Testis (tissue), 2 donors: ENCODE measurements at regions not wholly inside any gene's neighbourhood (a gene's known extent, or its start where the extent isn't known, plus 50 kb on each side); places are given as distances from the start of the nearest gene placed in this dataset.

ENCODE experiments used
- DNase-seq: peaks from one replicate; pipeline ENCODE4 v3.0.0-alpha.2; 2019
- H3K27ac ChIP-seq, 2 donors: fragments of 200-600 bp; sonication (generic); one replicate each; pipeline ENCODE4 v1.5.1; 2019
- H3K27me3 ChIP-seq: fragments of 200-600 bp; sonication (generic); one replicate; pipeline ENCODE4 v1.5.1; 2019
- H3K36me3 ChIP-seq: fragments of 200-600 bp; sonication (generic); one replicate; pipeline ENCODE4 v1.5.1; 2017; ENCODE audit warnings: low read depth; ENCODE audit errors: missing control alignments
- H3K4me1 ChIP-seq: fragments of 200-600 bp; sonication (generic); one replicate; pipeline ENCODE4 v1.5.1; 2019
- H3K4me3 ChIP-seq, 2 donors: fragments of 200-600 bp; sonication (generic); one replicate each; pipeline ENCODE4 v1.5.1; 2017 to 2019
- H3K9me3 ChIP-seq: fragments of 200-600 bp; sonication (generic); one replicate; pipeline ENCODE4 v1.5.1; 2017
- CTCF ChIP-seq, 3 experiments: fragments of 450-650 bp in 2 of 3; fragments of 200-600 bp in 1 of 3; sonication (generic) in 1 of 3; IDR thresholded peaks; one replicate each; pipeline ENCODE4 v1.5.1; 2016 to 2019; ENCODE audit warnings: antibody characterized with exemption in 3 of 3, mild to moderate bottlenecking in 2 of 3, moderate library complexity in 1 of 3
- POLR2A ChIP-seq: fragments of 450-650 bp; IDR thresholded peaks from one replicate; pipeline ENCODE4 v1.6.1; 2017; ENCODE audit warnings: antibody characterized with exemption, mild to moderate bottlenecking, moderate library complexity
- WGBS, 2 donors: methylation state at CpG; one replicate each; pipeline ENCODE4 v1.1.5; 2018; 5-methylcytosine and 5-hydroxymethylcytosine counted together
- intact Hi-C: fragments of 100-400 bp; cut with DNase I; formaldehyde crosslinking; loops from one replicate; pipeline ENCODE4 v1.15.1; 2023; ENCODE audit warnings: low total_unique reads

GRCh38 chr17:54007855-54008254, 185.1 kb downstream of the KIF2B start:
- Histone ChIP-seq H3K27me3 (no peaks in the 10 kb centered on the region), H3K9me3 (no peaks in the 10 kb centered on the region), H3K36me3 (no peaks in the 10 kb centered on the region), H3K4me3 (no peak overlapping the region), H3K27ac (no peak overlapping the region), H3K4me1 (no peaks in the 10 kb centered on the region)
- TF ChIP-seq POLR2A: no peak
- TF ChIP-seq CTCF (IDR thresholded peaks at IDR 0.05): no peak
- intact Hi-C loops: no loop called here
- 86 to 89% methylated on average over 2 of the region's 2 CpGs for WGBS, 2 donors
- DNase-seq: no peak

- Histone ChIP-seq H3K4me1 (no peaks in the 10 kb centered on the region), H3K36me3 (no peaks in the 10 kb centered on the region), H3K27ac (no peak overlapping the region), H3K9me3 (no peaks in the 10 kb centered on the region), H3K27me3 (no peaks in the 10 kb centered on the region), H3K4me3 (no peak overlapping the region)
- WGBS, 2 donors: 45 to 55% methylated on average over 4 of the region's 4 CpGs
- no peak for DNase-seq
- intact Hi-C loops: no loop called here
- no peak for TF ChIP-seq POLR2A
- no peak for TF ChIP-seq CTCF (IDR thresholded peaks at IDR 0.05)
These were observed 186.8 kb downstream of the KIF2B start for GRCh38 chr17:54009502-54009901.

- whole genome bisulfite sequencing, 2 donors: 74 to 88% methylated on average over 2 of the region's 2 CpGs
- H3K4me1 ChIP-seq: no peaks in the 10 kb centered on the region
- DNase-seq: no peak
- H3K27ac ChIP-seq: no peak overlapping the region
- no peaks in the 10 kb centered on the region for H3K9me3 ChIP-seq
- no peak overlapping the region for H3K4me3 ChIP-seq
- intact Hi-C loops: no loop called here
- no peaks in the 10 kb centered on the region for H3K27me3 ChIP-seq
- H3K36me3 ChIP-seq: no peaks in the 10 kb centered on the region
- no peak for TF ChIP-seq CTCF (IDR thresholded peaks at IDR 0.05)
- TF ChIP-seq POLR2A: no peak
These were observed 190.3 kb downstream of the KIF2B start for GRCh38 chr17:54013072-54013471.

GRCh38 chr17:54015734-54016133, 193.0 kb downstream of the KIF2B start:
- Histone ChIP-seq H3K4me1 (no peaks in the 10 kb centered on the region), H3K27ac (no peak overlapping the region), H3K27me3 (no peaks in the 10 kb centered on the region), H3K36me3 (no peaks in the 10 kb centered on the region), H3K9me3 (no peaks in the 10 kb centered on the region), H3K4me3 (no peak overlapping the region)
- no peak for DNase-seq
- intact Hi-C loops: no loop called here
- 88 to 93% methylated on average over 2 of the region's 2 CpGs for WGBS, 2 donors
- TF ChIP-seq POLR2A: no peak
- no peak for TF ChIP-seq CTCF (IDR thresholded peaks at IDR 0.05)

GRCh38 chr17:54021418-54021817, 198.7 kb downstream of the KIF2B start:
- H3K27me3 ChIP-seq: no peaks in the 10 kb centered on the region
- DNase-seq: no peak
- no peaks in the 10 kb centered on the region for H3K9me3 ChIP-seq
- no peak overlapping the region for H3K4me3 ChIP-seq
- H3K4me1 ChIP-seq: no peaks in the 10 kb centered on the region
- intact Hi-C loops: no loop called here
- TF ChIP-seq POLR2A (no peak), CTCF (IDR thresholded peaks at IDR 0.05) (no peak)
- H3K27ac ChIP-seq: no peak overlapping the region
- WGBS, 2 donors: 88 to 95% methylated on average over 1 of the region's 1 CpG
- no peaks in the 10 kb centered on the region for H3K36me3 ChIP-seq
